HCT116 (cell line): ENCODE measurements at regions not wholly inside any gene's neighbourhood (a gene's known extent, or its start where the extent isn't known, plus 50 kb on each side); places are given as distances from the start of the nearest gene placed in this dataset.

Source experiments
- ATAC-seq: fragments of 200-7000 bp; cut with Tn5 transposase; 2 replicates; pipeline ENCODE4 v1.9.1; 2020; ENCODE audit warnings: mild to moderate bottlenecking, moderate library complexity
- BruUV-seq: library from RNA; stranded (reverse); fragments of 400-500 nt; replicated peaks from 2 replicates; lab custom pipeline; 2021; lab: Mats Ljungman, UMichigan
- CTCF ChIA-PET: fragments of 300-600 bp; sonication (Branson Sonifier 250); formaldehyde crosslinking; loops from one replicate; lab custom pipeline; 2021; ENCODE audit warnings: antibody characterized with exemption; lab: Charles Lee
- POLR2A ChIA-PET: fragments of 300-600, 350-600 bp; sonication (Branson Sonifier 250); formaldehyde crosslinking; loops from one replicate; lab custom pipeline; 2021; ENCODE audit warnings: antibody characterized with exemption; lab: Charles Lee
- RAD21 ChIA-PET, 2 experiments: fragments of 300-600 bp; sonication (Branson Sonifier 250); formaldehyde crosslinking; loops; one replicate each; lab custom pipeline; 2023; ENCODE audit warnings: low total read pairs in 2 of 2; ENCODE audit not compliant: uncharacterized antibody in 2 of 2, unreplicated experiment in 2 of 2, low non-redundant PET in 1 of 2; lab: Charles Lee
- DNase-seq: peaks from one replicate; pipeline ENCODE4 v3.0.0-alpha.2; 2010; ENCODE audit warnings: low read depth, low spot score
- H2AFZ ChIP-seq: fragments of 200-600 bp; shearing (Covaris generic), sonication (generic); 2 replicates; pipeline ENCODE4 v1.6.1; 2017; ENCODE audit warnings: low read depth, mixed run types, mixed read lengths, antibody characterized with exemption, low read length; ENCODE audit not compliant: poor library complexity, severe bottlenecking
- H3K27ac ChIP-seq: 2 replicates; pipeline ENCODE4 v1.5.1; 2012; ENCODE audit warnings: low read depth, low read length
- H3K27me3 ChIP-seq: fragments of 200-600 bp; sonication (generic); 2 replicates; pipeline ENCODE4 v1.6.1; 2016; ENCODE audit warnings: mixed run types, low read length, mixed read lengths; ENCODE audit not compliant: insufficient read depth
- H3K36me3 ChIP-seq, 2 experiments: fragments of 200-500 bp in 1 of 2; fragments of 200-600 bp in 1 of 2; sonication (Bioruptor generic) in 1 of 2; sonication (generic) in 1 of 2; 2 replicates each; pipeline versions ENCODE4 v1.5.1 to v1.6.1; 2014 to 2016; ENCODE audit warnings: low read length in 2 of 2, inconsistent platforms in 1 of 2, mixed read lengths in 1 of 2, mixed run types in 1 of 2; ENCODE audit not compliant: insufficient read depth in 2 of 2, control insufficient read depth in 1 of 2
- H3K4me1 ChIP-seq, 2 experiments: fragments of 200-600 bp in 1 of 2; sonication (generic) in 1 of 2; 2 replicates each; pipeline versions ENCODE4 v1.5.1 to v1.6.1; 2012 to 2017; ENCODE audit warnings: low read length in 2 of 2, inconsistent platforms in 1 of 2, mild to moderate bottlenecking in 1 of 2, mixed read lengths in 1 of 2, mixed run types in 1 of 2, moderate library complexity in 1 of 2; ENCODE audit not compliant: insufficient read depth in 2 of 2, control insufficient read depth in 1 of 2
- H3K4me2 ChIP-seq: fragments of 200-600 bp; sonication (generic); 2 replicates; pipeline ENCODE4 v1.6.1; 2017; ENCODE audit warnings: mixed run types, low read length, mixed read lengths
- H3K4me3 ChIP-seq, 2 experiments: fragments of 200-600 bp in 1 of 2; sonication (generic) in 1 of 2; replicated peaks in 1 of 2; 2 replicates each; pipeline ENCODE4 v1.5.1; 2011 to 2016; ENCODE audit warnings: low read length in 2 of 2, control low read depth in 1 of 2, low read depth in 1 of 2, mild to moderate bottlenecking in 1 of 2, mixed read lengths in 1 of 2, mixed run types in 1 of 2
- H3K79me2 ChIP-seq: fragments of 200-600 bp; sonication (generic); 2 replicates; pipeline ENCODE4 v1.6.1; 2017; ENCODE audit warnings: mild to moderate bottlenecking, mixed run types, low read length, moderate library complexity, mixed read lengths; ENCODE audit not compliant: insufficient read depth
- H3K9ac ChIP-seq: fragments of 200-600 bp; sonication (generic); 2 replicates; pipeline ENCODE4 v1.6.1; 2016; ENCODE audit warnings: low read length, mixed read lengths
- H3K9me2 ChIP-seq: fragments of 200-600 bp; sonication (generic), shearing (Covaris generic); 2 replicates; pipeline ENCODE4 v1.6.1; 2017; ENCODE audit warnings: mixed run types, mild to moderate bottlenecking, moderate library complexity; ENCODE audit not compliant: insufficient read depth
- H3K9me3 ChIP-seq, 2 experiments: fragments of 200-500 bp in 1 of 2; fragments of 200-600 bp in 1 of 2; sonication (Bioruptor generic) in 1 of 2; sonication (generic) in 1 of 2; 2 replicates each; pipeline ENCODE4 v1.6.1; 2014 to 2017; ENCODE audit warnings: low read length in 2 of 2, mixed read lengths in 2 of 2, inconsistent platforms in 1 of 2, low read depth in 1 of 2, mild to moderate bottlenecking in 1 of 2, mixed run types in 1 of 2, moderate library complexity in 1 of 2; ENCODE audit not compliant: control insufficient read depth in 1 of 2, insufficient read depth in 1 of 2
- H4K20me1 ChIP-seq: fragments of 200-600 bp; sonication (generic), shearing (Covaris generic); 2 replicates; pipeline ENCODE4 v1.6.1; 2017; ENCODE audit warnings: mixed run types, mild to moderate bottlenecking, moderate library complexity; ENCODE audit not compliant: insufficient read depth
- CBX3 ChIP-seq: IDR thresholded peaks from 2 replicates; pipeline ENCODE4 v1.6.1; 2012; ENCODE audit warnings: low read depth
- CEBPB ChIP-seq: IDR thresholded peaks from 2 replicates; pipeline ENCODE4 v1.6.1; 2012; ENCODE audit warnings: low read depth
- EGR1 ChIP-seq: IDR thresholded peaks from 2 replicates; pipeline ENCODE4 v1.6.1; 2012; ENCODE audit warnings: low read depth
- JUND ChIP-seq: IDR thresholded peaks from 2 replicates; pipeline ENCODE4 v1.6.1; 2012
- POLR2A ChIP-seq: IDR thresholded peaks from 2 replicates; pipeline ENCODE4 v1.7.0; 2011; ENCODE audit warnings: borderline replicate concordance; ENCODE audit not compliant: insufficient read depth, insufficient read length; ENCODE audit errors: extremely low read depth
- RAD21 ChIP-seq: IDR thresholded peaks from 2 replicates; pipeline ENCODE4 v1.6.1; 2012; ENCODE audit warnings: low read depth, mild to moderate bottlenecking
- SIN3A ChIP-seq: IDR thresholded peaks from 2 replicates; pipeline ENCODE4 v1.6.1; 2012; ENCODE audit warnings: low read depth
- SRF ChIP-seq: IDR thresholded peaks from 2 replicates; pipeline ENCODE4 v1.6.1; 2012; ENCODE audit warnings: low read depth
- TCF7L2 ChIP-seq: IDR thresholded peaks from 2 replicates; pipeline ENCODE4 v1.7.0; 2011; ENCODE audit warnings: borderline replicate concordance, inconsistent platforms; ENCODE audit not compliant: insufficient read depth, insufficient read length; ENCODE audit errors: extremely low read depth
- YY1 ChIP-seq: IDR thresholded peaks from 2 replicates; pipeline ENCODE4 v1.6.1; 2011; ENCODE audit warnings: low read length, low read depth, moderate library complexity, mild to moderate bottlenecking; ENCODE audit not compliant: insufficient replicate concordance; ENCODE audit errors: extremely low read depth
- ZFX ChIP-seq: fragments of 450-650 bp; IDR thresholded peaks from 2 replicates; pipeline ENCODE4 v1.6.1; 2017
- ZNF274 ChIP-seq: fragments of 200-500 bp; sonication (Bioruptor generic); IDR thresholded peaks from 2 replicates; pipeline ENCODE4 v1.6.1; 2014; ENCODE audit warnings: mild to moderate bottlenecking, low read depth, low read length, inconsistent platforms
- intact Hi-C: fragments of 100-400 bp; cut with micrococcal nuclease; formaldehyde crosslinking; loops from 2 replicates; pipeline ENCODE4 v1.10.0; 2022
- TF ChIP-seq, protein P1 (sequence below), 3 experiments: fragments of 200-600 bp in 1 of 3; sonication (generic) in 1 of 3; IDR thresholded peaks in 2 of 3; conservative IDR thresholded peaks in 1 of 3; 2 replicates each; pipeline ENCODE4 v1.5.1; 2012 to 2017; ENCODE audit warnings: low read depth in 2 of 3, low read length in 2 of 3, antibody characterized with exemption in 1 of 3, borderline replicate concordance in 1 of 3, control low read depth in 1 of 3, mild to moderate bottlenecking in 1 of 3, mixed read lengths in 1 of 3, mixed run types in 1 of 3, moderate library complexity in 1 of 3; ENCODE audit not compliant: insufficient read depth in 1 of 3
- TF ChIP-seq, protein P2 (sequence below): IDR thresholded peaks from 2 replicates; pipeline ENCODE4 v1.6.1; 2012
- TF ChIP-seq, protein P3 (sequence below): IDR thresholded peaks from 2 replicates; pipeline ENCODE4 v1.6.1; 2011; ENCODE audit warnings: mild to moderate bottlenecking, low read length, moderate library complexity; ENCODE audit not compliant: insufficient replicate concordance; ENCODE audit errors: extremely low read depth

DNA sequence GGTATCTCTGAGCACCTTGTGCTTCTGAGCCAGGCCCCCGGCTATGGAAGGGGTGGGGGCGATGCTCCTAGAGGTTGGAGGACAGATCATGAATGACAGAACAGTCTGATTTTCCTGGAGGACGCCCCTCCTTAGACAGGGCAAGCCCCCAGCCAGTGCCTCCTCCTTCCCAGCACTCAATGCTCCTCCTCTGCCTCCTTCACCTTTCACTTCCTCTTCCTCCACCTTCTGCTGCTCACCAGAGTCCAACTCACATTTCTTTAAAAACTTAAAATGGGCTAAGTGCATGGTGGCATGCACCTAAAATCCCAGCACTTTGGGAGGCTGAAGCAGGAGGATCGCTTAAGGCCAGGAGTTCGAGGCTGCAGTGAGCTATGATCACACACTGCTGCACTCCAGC lies 71.1 kb upstream of the CUX1 start:
- Histone ChIP-seq H3K4me3 (no peak overlapping the region), H3K79me2 (no peaks in the 10 kb centered on the region), H3K27ac (no peak overlapping the region), H3K36me3 (no peaks in the 10 kb centered on the region), H3K4me1 (peaks cover 11 to 16% of the 10 kb centered on the region in 2 experiments), H3K9ac (no peak overlapping the region), H3K9me3 (no peaks in the 10 kb centered on the region), H4K20me1 (no peaks in the 10 kb centered on the region), H3K27me3 (no peaks in the 10 kb centered on the region), H2AFZ (no peak overlapping the region), H3K4me2 (no peak overlapping the region), H3K9me2 (no peaks in the 10 kb centered on the region)
- TF ChIP-seq, protein P1, sequence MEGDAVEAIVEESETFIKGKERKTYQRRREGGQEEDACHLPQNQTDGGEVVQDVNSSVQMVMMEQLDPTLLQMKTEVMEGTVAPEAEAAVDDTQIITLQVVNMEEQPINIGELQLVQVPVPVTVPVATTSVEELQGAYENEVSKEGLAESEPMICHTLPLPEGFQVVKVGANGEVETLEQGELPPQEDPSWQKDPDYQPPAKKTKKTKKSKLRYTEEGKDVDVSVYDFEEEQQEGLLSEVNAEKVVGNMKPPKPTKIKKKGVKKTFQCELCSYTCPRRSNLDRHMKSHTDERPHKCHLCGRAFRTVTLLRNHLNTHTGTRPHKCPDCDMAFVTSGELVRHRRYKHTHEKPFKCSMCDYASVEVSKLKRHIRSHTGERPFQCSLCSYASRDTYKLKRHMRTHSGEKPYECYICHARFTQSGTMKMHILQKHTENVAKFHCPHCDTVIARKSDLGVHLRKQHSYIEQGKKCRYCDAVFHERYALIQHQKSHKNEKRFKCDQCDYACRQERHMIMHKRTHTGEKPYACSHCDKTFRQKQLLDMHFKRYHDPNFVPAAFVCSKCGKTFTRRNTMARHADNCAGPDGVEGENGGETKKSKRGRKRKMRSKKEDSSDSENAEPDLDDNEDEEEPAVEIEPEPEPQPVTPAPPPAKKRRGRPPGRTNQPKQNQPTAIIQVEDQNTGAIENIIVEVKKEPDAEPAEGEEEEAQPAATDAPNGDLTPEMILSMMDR (IDR thresholded peaks at IDR 0.05 in 2 of 3, conservative IDR thresholded peaks at IDR 0.05 in 1 of 3; ENCODE audit: borderline replicate concordance in 1 of 3, insufficient read depth in 1 of 3, low read depth in 2 of 3, low read length in 2 of 3): no peak
- no peak for TF ChIP-seq JUND
- no peak for TF ChIP-seq ZNF274
- no peak for TF ChIP-seq CBX3
- TF ChIP-seq ZFX: no peak
- no peak for TF ChIP-seq EGR1
- no peak for TF ChIP-seq RAD21
- ChIA-PET CTCF (no interaction called here), POLR2A (no interaction called here), RAD21 (interaction anchor here in 1 of 2 experiments (0.7 kb wide), 1 partner anchor 203 kb away, joined by 3 read pairs; no protein-coding TSS in a partner anchor)
- intact Hi-C loops: no loop called here
- no peak for ATAC-seq
- DNase-seq: no peak
- no TSS peak for BruUV-seq

DNA sequence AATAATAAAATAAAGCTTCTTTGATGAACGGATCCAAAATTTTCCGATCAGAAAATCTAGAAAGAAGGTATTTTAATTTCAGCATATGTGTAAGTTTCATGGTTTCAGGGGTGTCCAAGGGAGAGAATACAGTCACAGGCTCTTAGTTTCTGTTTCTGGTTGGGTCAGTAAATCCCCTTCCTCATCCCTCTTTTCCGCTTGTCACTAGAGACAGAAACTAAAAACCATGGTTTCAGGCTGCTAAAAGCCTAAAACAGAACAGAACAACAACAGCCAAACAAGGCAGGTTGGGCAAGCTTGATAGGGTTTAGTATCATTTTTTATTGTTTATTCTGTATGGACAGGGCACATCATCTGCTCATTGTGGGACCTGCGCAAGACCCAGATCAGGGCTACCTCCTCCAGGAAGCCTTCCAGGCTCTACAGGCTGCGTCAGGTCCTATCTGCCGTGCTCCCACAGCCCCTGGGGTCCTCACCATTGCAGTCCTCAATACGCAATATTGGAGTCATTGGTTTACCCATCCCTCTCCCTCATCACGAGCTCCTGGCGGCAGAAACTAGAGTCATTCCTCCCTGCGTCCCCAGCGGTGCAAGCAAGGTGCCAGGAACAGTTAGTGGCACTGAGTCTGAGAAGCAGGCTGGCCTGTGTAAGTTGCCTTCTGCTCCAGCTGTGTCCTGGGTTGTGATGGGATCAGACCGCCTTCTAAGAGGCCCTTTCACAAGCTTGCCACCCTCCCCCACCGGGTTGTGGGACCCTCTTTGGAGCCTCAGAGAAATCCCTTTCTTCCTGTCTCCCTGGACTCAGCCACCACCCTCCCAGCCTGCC lies 70.2 kb upstream of the CUX1 start:
- ChIA-PET POLR2A (no interaction called here), RAD21 (no interaction called here), CTCF (no interaction called here)
- H3K27me3 ChIP-seq: no peaks in the 10 kb centered on the region
- no peaks in the 10 kb centered on the region for H3K9me2 ChIP-seq
- H3K4me1 ChIP-seq: peaks cover 11 to 16% of the 10 kb centered on the region in 2 experiments
- H2AFZ ChIP-seq: no peak overlapping the region
- H4K20me1 ChIP-seq: no peaks in the 10 kb centered on the region
- H3K79me2 ChIP-seq: no peaks in the 10 kb centered on the region
- BruUV-seq: no TSS peak
- no peaks in the 10 kb centered on the region for H3K36me3 ChIP-seq
- H3K27ac ChIP-seq: no peak overlapping the region
- intact Hi-C loops: no loop called here
- no peak overlapping the region for H3K4me3 ChIP-seq
- H3K9ac ChIP-seq: no peak overlapping the region
- DNase-seq (no peak), ATAC-seq (no peak)
- no peaks in the 10 kb centered on the region for H3K9me3 ChIP-seq
- no peak overlapping the region for H3K4me2 ChIP-seq
- no peak for TF ChIP-seq CBX3
- TF ChIP-seq, protein P2, sequence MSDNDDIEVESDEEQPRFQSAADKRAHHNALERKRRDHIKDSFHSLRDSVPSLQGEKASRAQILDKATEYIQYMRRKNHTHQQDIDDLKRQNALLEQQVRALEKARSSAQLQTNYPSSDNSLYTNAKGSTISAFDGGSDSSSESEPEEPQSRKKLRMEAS: no peak
- no peak for TF ChIP-seq SIN3A
- TF ChIP-seq CEBPB: no peak
- no peak for TF ChIP-seq POLR2A
- no peak for TF ChIP-seq TCF7L2
- TF ChIP-seq YY1: no peak
- TF ChIP-seq SRF: no peak
- TF ChIP-seq, protein P3, sequence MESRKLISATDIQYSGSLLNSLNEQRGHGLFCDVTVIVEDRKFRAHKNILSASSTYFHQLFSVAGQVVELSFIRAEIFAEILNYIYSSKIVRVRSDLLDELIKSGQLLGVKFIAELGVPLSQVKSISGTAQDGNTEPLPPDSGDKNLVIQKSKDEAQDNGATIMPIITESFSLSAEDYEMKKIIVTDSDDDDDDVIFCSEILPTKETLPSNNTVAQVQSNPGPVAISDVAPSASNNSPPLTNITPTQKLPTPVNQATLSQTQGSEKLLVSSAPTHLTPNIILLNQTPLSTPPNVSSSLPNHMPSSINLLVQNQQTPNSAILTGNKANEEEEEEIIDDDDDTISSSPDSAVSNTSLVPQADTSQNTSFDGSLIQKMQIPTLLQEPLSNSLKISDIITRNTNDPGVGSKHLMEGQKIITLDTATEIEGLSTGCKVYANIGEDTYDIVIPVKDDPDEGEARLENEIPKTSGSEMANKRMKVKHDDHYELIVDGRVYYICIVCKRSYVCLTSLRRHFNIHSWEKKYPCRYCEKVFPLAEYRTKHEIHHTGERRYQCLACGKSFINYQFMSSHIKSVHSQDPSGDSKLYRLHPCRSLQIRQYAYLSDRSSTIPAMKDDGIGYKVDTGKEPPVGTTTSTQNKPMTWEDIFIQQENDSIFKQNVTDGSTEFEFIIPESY: no peak
- TF ChIP-seq ZNF274: no peak
